SK-N-MC (cell line): ENCODE measurements at regions not wholly inside any gene's neighbourhood (a gene's known extent, or its start where the extent isn't known, plus 50 kb on each side); places are given as distances from the start of the nearest gene placed in this dataset.

Source experiments
- DNase-seq: peaks from one replicate; pipeline ENCODE4 v3.0.0-alpha.2; 2011; ENCODE audit warnings: low read depth, low spot score
- H3K27ac ChIP-seq: fragments of 200-600 bp; sonication (generic); 2 replicates; pipeline ENCODE4 v1.5.1; 2016; ENCODE audit warnings: mixed run types
- H3K36me3 ChIP-seq: fragments of 200-600 bp; sonication (generic); 2 replicates; pipeline ENCODE4 v1.6.1; 2017; ENCODE audit warnings: antibody characterized with exemption, low read length, mixed read lengths; ENCODE audit not compliant: insufficient read depth
- H3K4me3 ChIP-seq: fragments of 200-600 bp; sonication (generic); 2 replicates; pipeline ENCODE4 v1.5.1; 2016
- H3K9ac ChIP-seq: fragments of 200-600 bp; sonication (generic); 2 replicates; pipeline ENCODE4 v1.8.0; 2017; ENCODE audit warnings: mixed run types, mixed read lengths; ENCODE audit not compliant: insufficient read length
- H3K9me3 ChIP-seq: fragments of 200-600 bp; sonication (generic); 2 replicates; pipeline ENCODE4 v1.6.1; 2017; ENCODE audit warnings: low read depth, mild to moderate bottlenecking, antibody characterized with exemption, low read length, moderate library complexity, mixed read lengths
- EZH2 ChIP-seq: fragments of 200-600 bp; sonication (generic); IDR thresholded peaks from one replicate; pipeline ENCODE4 v1.6.1; 2017; ENCODE audit warnings: antibody characterized with exemption
- FOXP2 ChIP-seq: optimal IDR thresholded peaks from 2 replicates; pipeline ENCODE3; 2011; ENCODE audit warnings: mild to moderate bottlenecking, moderate library complexity; ENCODE audit not compliant: insufficient read depth; ENCODE audit errors: extremely low read length, control extremely low read depth
- POLR2AphosphoS5 ChIP-seq: IDR thresholded peaks from 2 replicates; pipeline ENCODE4 v1.6.1; 2012; ENCODE audit warnings: mild to moderate bottlenecking, low read depth, low read length, borderline replicate concordance

- no peak for TF ChIP-seq POLR2AphosphoS5
- no peak for TF ChIP-seq FOXP2
- TF ChIP-seq EZH2: no peak
- Histone ChIP-seq H3K36me3 (no peaks in the 10 kb centered on the region), H3K27ac (no peak overlapping the region), H3K4me3 (no peak overlapping the region), H3K9me3 (no peaks in the 10 kb centered on the region), H3K9ac (no peak overlapping the region)
- no peak for DNase-seq
Measured at GRCh38 chr2:66903745-66904465, 469.0 kb downstream of the MEIS1 start.

GRCh38 chr2:66915237-66915636 lies 480.3 kb downstream of the MEIS1 start:
- no peak overlapping the region for H3K27ac ChIP-seq
- H3K9me3 ChIP-seq: no peaks in the 10 kb centered on the region
- H3K4me3 ChIP-seq: no peak overlapping the region
- H3K36me3 ChIP-seq: no peaks in the 10 kb centered on the region
- H3K9ac ChIP-seq: no peak overlapping the region
- no peak for DNase-seq
- TF ChIP-seq POLR2AphosphoS5: no peak
- no peak for TF ChIP-seq EZH2
- TF ChIP-seq FOXP2: no peak

- H3K27ac ChIP-seq: no peak overlapping the region
Measured at GRCh38 chr2:66919286-66919685, 477.8 kb upstream of the ETAA1 start.

GRCh38 chr2:66920415-66920814 lies 476.7 kb upstream of the ETAA1 start:
- Histone ChIP-seq H3K36me3 (no peaks in the 10 kb centered on the region), H3K9me3 (no peaks in the 10 kb centered on the region), H3K4me3 (no peak overlapping the region), H3K9ac (no peak overlapping the region), H3K27ac (no peak overlapping the region)
- TF ChIP-seq FOXP2 (no peak), EZH2 (no peak), POLR2AphosphoS5 (no peak)
- DNase-seq: no peak

More at GRCh38 chr2:66919286-66919685, 477.8 kb upstream of the ETAA1 start:
- Histone ChIP-seq H3K36me3 (no peaks in the 10 kb centered on the region), H3K9me3 (no peaks in the 10 kb centered on the region), H3K9ac (no peak overlapping the region), H3K4me3 (no peak overlapping the region)
- no peak for DNase-seq
- TF ChIP-seq POLR2AphosphoS5 (no peak), EZH2 (no peak), FOXP2 (no peak)

GRCh38 chr2:66925128-66925527 lies 472.0 kb upstream of the ETAA1 start:
- DNase-seq: no peak
- no peak overlapping the region for H3K9ac ChIP-seq
- no peak overlapping the region for H3K4me3 ChIP-seq
- no peak for TF ChIP-seq EZH2
- TF ChIP-seq POLR2AphosphoS5: no peak
- TF ChIP-seq FOXP2: no peak
- H3K27ac ChIP-seq: no peak overlapping the region
- no peaks in the 10 kb centered on the region for H3K9me3 ChIP-seq
- no peaks in the 10 kb centered on the region for H3K36me3 ChIP-seq

- Histone ChIP-seq H3K27ac (no peak overlapping the region), H3K36me3 (no peaks in the 10 kb centered on the region), H3K4me3 (no peak overlapping the region), H3K9me3 (no peaks in the 10 kb centered on the region), H3K9ac (no peak overlapping the region)
- TF ChIP-seq FOXP2: no peak
- TF ChIP-seq POLR2AphosphoS5: no peak
- TF ChIP-seq EZH2: no peak
- no peak for DNase-seq
Measured at GRCh38 chr2:66926594-66927112, 470.5 kb upstream of the ETAA1 start.

DNA sequence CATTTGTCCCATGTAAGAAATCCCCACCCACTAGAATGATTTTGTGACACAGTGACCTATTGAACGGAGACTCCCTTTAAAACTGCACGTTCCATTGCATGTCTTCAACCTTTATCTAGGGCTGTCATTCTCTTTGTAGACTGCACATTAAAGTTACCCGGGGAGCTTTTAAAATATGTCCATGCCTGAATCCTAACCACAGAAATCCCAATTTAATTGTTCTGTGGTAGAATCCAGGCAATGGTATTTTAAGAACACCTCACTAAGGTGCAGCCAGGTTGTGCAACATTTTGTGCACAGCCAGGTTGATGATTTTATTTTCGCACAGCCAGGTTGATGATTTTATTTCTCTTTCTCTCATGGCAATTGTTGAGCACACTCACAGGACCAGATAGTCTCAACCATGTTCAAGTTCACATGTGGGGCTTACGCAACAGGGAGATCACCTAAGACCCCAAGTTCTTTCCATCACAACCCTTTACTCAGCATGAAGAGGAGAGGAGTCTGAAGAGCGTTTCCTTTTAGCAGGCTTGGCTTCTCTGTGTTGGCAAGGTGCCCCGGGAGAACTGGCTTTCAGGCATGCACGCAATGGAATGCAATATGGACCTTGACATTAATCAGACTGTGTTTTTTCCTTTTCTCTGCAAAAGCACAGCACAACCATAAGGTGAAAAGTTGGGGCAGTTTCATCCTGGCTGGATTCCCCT lies 467.3 kb upstream of the ETAA1 start:
- H3K4me3 ChIP-seq: peak overlapping the region; percentile 37
- H3K27ac ChIP-seq: peak overlapping the region; percentile 54; the same call in 1 of the 2 replicates
- peak; percentile 14 for DNase-seq
- no peak overlapping the region for H3K9ac ChIP-seq
- no peak for TF ChIP-seq EZH2
- TF ChIP-seq FOXP2: no peak
- no peak for TF ChIP-seq POLR2AphosphoS5
- no peaks in the 10 kb centered on the region for H3K9me3 ChIP-seq
- H3K36me3 ChIP-seq: no peaks in the 10 kb centered on the region

DNA sequence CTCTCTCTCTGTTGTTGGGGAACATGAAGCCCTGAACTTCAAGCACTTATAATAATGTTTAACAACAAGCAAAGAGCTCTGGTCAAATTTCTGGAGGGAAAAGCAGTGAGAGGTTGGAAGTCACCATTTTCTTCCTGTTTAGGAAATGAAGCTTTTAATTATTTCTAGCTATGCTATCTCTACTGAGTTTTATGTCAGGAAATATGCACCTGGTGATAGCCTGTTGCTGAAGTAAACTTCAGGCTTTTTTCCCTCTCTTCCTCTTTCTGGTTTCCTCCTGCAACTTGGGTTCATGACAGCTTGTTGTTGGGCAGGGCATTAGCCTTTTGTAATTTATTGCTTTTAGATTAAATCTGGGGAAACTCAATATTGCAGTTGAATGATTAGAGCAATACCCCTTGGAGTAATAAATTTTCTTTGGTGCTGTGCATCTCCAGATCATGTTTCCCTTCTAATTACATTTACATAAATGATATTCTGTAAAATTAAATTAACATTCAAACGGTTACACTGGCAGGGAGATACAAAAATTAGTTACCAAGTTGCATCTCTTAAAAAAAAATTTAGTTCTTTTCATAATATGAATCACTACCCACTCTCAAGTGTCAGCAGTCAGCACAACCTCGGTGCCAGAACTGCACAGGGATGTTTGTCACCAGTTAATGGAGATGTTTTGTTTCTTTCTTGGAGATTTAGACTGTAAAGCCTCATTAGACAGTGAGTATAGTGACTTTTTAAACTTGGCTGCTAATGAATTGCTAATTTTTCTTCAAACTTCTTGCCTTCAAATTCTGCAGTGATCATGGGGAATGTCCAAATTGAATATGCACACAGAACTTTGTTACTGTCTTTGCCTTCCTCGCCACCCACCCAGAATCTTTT lies 466.6 kb upstream of the ETAA1 start:
- TF ChIP-seq FOXP2 (no peak), EZH2 (no peak), POLR2AphosphoS5 (no peak)
- Histone ChIP-seq H3K27ac (peak overlapping the region; percentile 54; the same call in 1 of the 2 replicates), H3K9ac (no peak overlapping the region), H3K9me3 (no peaks in the 10 kb centered on the region), H3K4me3 (peak overlapping the region; percentile 37), H3K36me3 (no peaks in the 10 kb centered on the region)
- no peak for DNase-seq
